Endodermal cell (in vitro differentiated cells): ENCODE measurements at regions not wholly inside any gene's neighbourhood (a gene's known extent, or its start where the extent isn't known, plus 50 kb on each side); places are given as distances from the start of the nearest gene placed in this dataset.
A peak's percentile ranks its signal among the peaks of the same experiment; 100 is the strongest.

Source experiments
- DNase-seq: peaks from one replicate; pipeline ENCODE4 v3.0.0-alpha.2; 2017
- H3K27ac ChIP-seq: 2 replicates; pipeline ENCODE4 v1.5.1; 2013; ENCODE audit warnings: mild to moderate bottlenecking, low read depth, low read length, moderate library complexity
- H3K27me3 ChIP-seq: 2 replicates; pipeline ENCODE4 v1.6.1; 2013; ENCODE audit warnings: mild to moderate bottlenecking, low read length, moderate library complexity; ENCODE audit not compliant: insufficient read depth, control insufficient read depth, poor library complexity, severe bottlenecking
- H3K36me3 ChIP-seq: 2 replicates; pipeline ENCODE4 v1.7.0; 2013; ENCODE audit warnings: mild to moderate bottlenecking, low read length, moderate library complexity; ENCODE audit not compliant: control insufficient read depth, insufficient read depth
- H3K4me1 ChIP-seq: one replicate; pipeline ENCODE4 v1.7.0; 2013; ENCODE audit warnings: low read length; ENCODE audit not compliant: control insufficient read depth, insufficient read depth
- H3K4me3 ChIP-seq: 2 replicates; pipeline ENCODE4 v1.5.1; 2013; ENCODE audit warnings: mild to moderate bottlenecking, low read length, moderate library complexity
- H3K9ac ChIP-seq: 2 replicates; pipeline ENCODE4 v1.6.1; 2013; ENCODE audit warnings: mild to moderate bottlenecking, low read length, moderate library complexity; ENCODE audit not compliant: poor library complexity, severe bottlenecking; ENCODE audit errors: extremely low read depth
- H3K9me3 ChIP-seq: 2 replicates; pipeline ENCODE4 v1.6.1; 2013; ENCODE audit warnings: mild to moderate bottlenecking, low read length, moderate library complexity; ENCODE audit not compliant: control insufficient read depth
- H3K27ac Mint-ChIP-seq: 2 replicates; pipeline ENCODE4 v1.8.0; 2020; ENCODE audit warnings: mixed read lengths
- H3K27me3 Mint-ChIP-seq: 2 replicates; pipeline ENCODE4 v1.8.0; 2021; ENCODE audit warnings: mild to moderate bottlenecking, mixed read lengths; ENCODE audit not compliant: insufficient read depth
- H3K36me3 Mint-ChIP-seq: 2 replicates; pipeline ENCODE4 v1.8.0; 2020; ENCODE audit warnings: low read depth, mixed read lengths
- H3K4me1 Mint-ChIP-seq: 2 replicates; pipeline ENCODE4 v1.8.0; 2020; ENCODE audit warnings: mixed read lengths
- H3K4me3 Mint-ChIP-seq: 2 replicates; pipeline ENCODE4 v1.8.0; 2020; ENCODE audit warnings: mild to moderate bottlenecking, moderate library complexity, mixed read lengths
- H3K9me3 Mint-ChIP-seq: 2 replicates; pipeline ENCODE4 v1.8.0; 2020; ENCODE audit warnings: mild to moderate bottlenecking, mixed read lengths
- CTCF ChIP-seq: fragments of 200-600 bp; sonication (generic); conservative IDR thresholded peaks from 2 replicates; pipeline ENCODE4 v1.5.0; 2021; ENCODE audit warnings: antibody characterized with exemption, mild to moderate bottlenecking
- WGBS, 2 experiments: methylation state at CpG; one replicate each; pipeline versions ENCODE4 v1.1.5 to v1.1.7; 2013; ENCODE audit warnings: missing lambda C conversion rate in 2 of 2, mixed read lengths in 1 of 2; ENCODE audit not compliant: insufficient coverage in 1 of 2, insufficient read length in 1 of 2; 5-methylcytosine and 5-hydroxymethylcytosine counted together

- Histone ChIP-seq H3K27ac (no peak overlapping the region), H3K27me3 (no peaks in the 10 kb centered on the region), H3K36me3 (no peaks in the 10 kb centered on the region), H3K9me3 (no peaks in the 10 kb centered on the region), H3K4me3 (no peak overlapping the region), H3K9ac (no peak overlapping the region), H3K4me1 (peaks cover 21% of the 10 kb centered on the region)
- no peak overlapping the region for H3K4me3 Mint-ChIP-seq
- no peak for TF ChIP-seq CTCF
- no peaks in the 10 kb centered on the region for H3K27me3 Mint-ChIP-seq
- 87 to 96% methylated on average over 4 of the region's 4 CpGs for WGBS, 2 experiments
- H3K27ac Mint-ChIP-seq = no peak overlapping the region
- no peaks in the 10 kb centered on the region for H3K9me3 Mint-ChIP-seq
- H3K36me3 Mint-ChIP-seq = no peaks in the 10 kb centered on the region
- no peak for DNase-seq
- peaks cover 36% of the 10 kb centered on the region for H3K4me1 Mint-ChIP-seq
Observed at GRCh38 chr15:66625974-66626373, 60.2 kb upstream of the LCTL start.

DNA sequence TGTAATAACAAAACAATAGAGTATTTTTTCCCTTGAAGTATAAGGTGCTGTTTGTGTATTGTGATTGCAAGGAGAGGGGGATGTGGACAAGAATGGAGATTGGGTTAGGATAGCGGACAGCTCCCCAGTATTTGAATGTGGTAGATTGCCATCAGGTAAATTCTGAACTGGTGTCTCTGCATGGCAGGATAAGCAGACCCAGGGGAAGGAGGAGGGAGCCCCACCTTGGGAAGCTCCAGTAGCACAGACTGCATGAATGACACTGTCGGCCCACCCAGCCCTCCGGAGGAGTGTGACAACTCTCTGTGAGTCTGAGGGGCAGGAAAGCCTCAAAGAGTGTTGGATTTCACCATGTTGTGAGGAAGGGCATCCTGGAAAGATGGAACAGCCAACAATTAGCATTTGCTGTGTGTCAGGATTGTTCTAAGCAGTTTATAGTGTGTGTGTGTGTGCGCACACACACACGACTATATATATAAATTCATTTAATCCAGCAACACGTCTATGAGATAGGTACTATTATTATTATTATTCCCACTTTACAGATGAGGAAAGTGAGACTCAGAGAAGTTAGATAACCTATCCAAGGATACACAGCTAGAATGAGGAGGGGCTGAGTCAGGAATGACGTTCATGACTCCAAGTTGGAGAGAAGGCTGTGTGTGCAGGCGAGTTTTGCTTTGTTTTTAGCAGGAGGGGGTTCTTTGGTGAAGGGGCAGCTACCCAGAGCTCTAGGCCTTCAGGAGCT lies 63.4 kb upstream of the LCTL start:
- Mint-ChIP-seq H3K9me3 (no peaks in the 10 kb centered on the region), H3K36me3 (no peaks in the 10 kb centered on the region), H3K4me3 (no peak overlapping the region), H3K27ac (no peak overlapping the region), H3K27me3 (no peaks in the 10 kb centered on the region), H3K4me1 (peaks cover 50% of the 10 kb centered on the region)
- H3K4me1 ChIP-seq = peaks cover 27% of the 10 kb centered on the region
- H3K27me3 ChIP-seq = no peaks in the 10 kb centered on the region
- no peaks in the 10 kb centered on the region for H3K36me3 ChIP-seq
- no peak overlapping the region for H3K9ac ChIP-seq
- 66% methylated on average over 5 of the region's 8 CpGs for WGBS, 2 experiments
- H3K4me3 ChIP-seq = no peak overlapping the region
- DNase-seq = no peak
- no peak for TF ChIP-seq CTCF
- no peaks in the 10 kb centered on the region for H3K9me3 ChIP-seq
- H3K27ac ChIP-seq = no peak overlapping the region

DNA sequence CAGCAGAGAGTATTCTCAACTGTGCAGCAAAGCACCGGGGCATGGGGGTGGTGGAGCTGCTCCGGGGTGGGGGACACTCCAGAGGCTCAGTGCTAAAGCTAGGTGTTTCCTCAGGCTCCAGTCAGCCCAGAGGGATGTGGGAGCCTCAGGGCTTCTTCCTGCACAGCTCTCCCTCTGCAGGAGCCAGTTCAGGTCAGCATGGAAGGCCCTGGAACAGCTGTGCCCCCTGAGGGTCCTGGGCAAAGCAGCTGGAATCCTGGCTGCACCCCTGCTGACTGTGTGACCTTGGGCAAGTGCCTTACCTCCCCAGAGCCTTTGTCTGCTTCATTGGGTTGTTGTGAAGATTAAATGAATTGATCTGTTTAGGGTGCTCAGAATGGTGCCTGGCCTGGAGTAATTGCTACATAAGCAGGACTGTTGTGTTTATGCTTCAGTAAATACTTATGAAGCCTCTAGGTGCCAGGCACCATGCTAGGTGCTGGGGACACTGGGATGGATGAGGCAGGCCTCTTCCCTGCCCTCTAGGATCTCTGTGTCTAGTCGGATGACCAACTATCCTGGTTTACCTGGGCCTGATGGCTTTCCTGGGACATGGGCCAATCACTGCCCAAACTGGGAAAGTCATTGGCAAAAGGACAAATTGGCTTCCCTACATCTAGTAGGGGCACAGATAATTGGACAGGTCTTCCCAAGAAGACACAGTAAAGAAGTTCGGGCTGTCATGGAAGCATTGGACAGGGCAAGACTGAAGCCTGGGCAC lies 64.2 kb upstream of the LCTL start:
- H3K4me1 ChIP-seq = peaks cover 27% of the 10 kb centered on the region

More for the DNA sequence above, 64.2 kb upstream of the LCTL start:
- peaks cover 56% of the 10 kb centered on the region for H3K4me1 Mint-ChIP-seq
- Histone ChIP-seq H3K9ac (no peak overlapping the region), H3K27me3 (no peaks in the 10 kb centered on the region), H3K4me3 (no peak overlapping the region), H3K36me3 (no peaks in the 10 kb centered on the region), H3K27ac (no peak overlapping the region), H3K9me3 (no peaks in the 10 kb centered on the region)
- WGBS, 2 experiments = 82 to 85% methylated on average over 2 to 4 of the region's 4 CpGs
- no peak overlapping the region for H3K4me3 Mint-ChIP-seq
- H3K27me3 Mint-ChIP-seq = no peaks in the 10 kb centered on the region
- H3K27ac Mint-ChIP-seq = peak overlapping the region; percentile 77
- H3K9me3 Mint-ChIP-seq = no peaks in the 10 kb centered on the region
- peak; percentile 57 for DNase-seq
- no peaks in the 10 kb centered on the region for H3K36me3 Mint-ChIP-seq
- TF ChIP-seq CTCF = no peak
